Fibroblast of lung (primary cell): ENCODE measurements at regions not wholly inside any gene's neighbourhood (a gene's known extent, or its start where the extent isn't known, plus 50 kb on each side); places are given as distances from the start of the nearest gene placed in this dataset.

Source experiments
- DNase-seq, 2 donors: peaks; one replicate each; pipeline versions ENCODE4 v3.0.0 to v3.0.0-alpha.2; 2010; ENCODE audit warnings: low read depth in 2 of 2
- H2AFZ ChIP-seq: 2 replicates; pipeline ENCODE4 v1.5.1; 2012; ENCODE audit warnings: low read length, control low read depth, inconsistent platforms
- H3K27ac ChIP-seq: 2 replicates; pipeline ENCODE4 v1.5.1; 2011; ENCODE audit warnings: low read length, control low read depth; ENCODE audit not compliant: insufficient read depth
- H3K27me3 ChIP-seq: 2 replicates; pipeline ENCODE4 v1.5.1; 2011; ENCODE audit warnings: mild to moderate bottlenecking, low read length; ENCODE audit not compliant: control insufficient read depth, insufficient read depth
- H3K36me3 ChIP-seq: 2 replicates; pipeline ENCODE4 v1.5.1; 2011; ENCODE audit warnings: low read length; ENCODE audit not compliant: control insufficient read depth, insufficient read depth
- H3K4me1 ChIP-seq: 2 replicates; pipeline ENCODE4 v1.5.1; 2011; ENCODE audit warnings: low read length; ENCODE audit not compliant: control insufficient read depth, insufficient read depth; ENCODE audit errors: extremely low read depth
- H3K4me2 ChIP-seq: 2 replicates; pipeline ENCODE4 v1.5.1; 2011; ENCODE audit warnings: low read length, control low read depth; ENCODE audit not compliant: insufficient read depth; ENCODE audit errors: extremely low read depth
- H3K4me3 ChIP-seq, 4 experiments: fragments of 200-600 bp in 1 of 4; sonication (generic) in 1 of 4; replicated peaks in 1 of 4; 2 replicates each; pipeline ENCODE4 v1.5.1; 2011 to 2016; ENCODE audit warnings: low read length in 4 of 4, low read depth in 3 of 4, mild to moderate bottlenecking in 3 of 4, control low read depth in 2 of 4, inconsistent platforms in 1 of 4, mixed read lengths in 1 of 4; ENCODE audit not compliant: insufficient read depth in 1 of 4; ENCODE audit errors: control extremely low read depth in 1 of 4
- H3K79me2 ChIP-seq: 2 replicates; pipeline ENCODE4 v1.5.1; 2012; ENCODE audit warnings: mild to moderate bottlenecking, low read length, inconsistent platforms; ENCODE audit not compliant: control insufficient read depth, insufficient read depth
- H3K9ac ChIP-seq: 2 replicates; pipeline ENCODE4 v1.5.1; 2011; ENCODE audit warnings: mild to moderate bottlenecking, low read length, control low read depth; ENCODE audit not compliant: insufficient read depth
- H3K9me3 ChIP-seq: 2 replicates; pipeline ENCODE4 v1.5.1; 2012; ENCODE audit warnings: low read depth, low read length; ENCODE audit not compliant: control insufficient read depth, insufficient read depth
- H4K20me1 ChIP-seq: 2 replicates; pipeline ENCODE4 v1.5.1; 2011; ENCODE audit warnings: low read length; ENCODE audit not compliant: control insufficient read depth, insufficient read depth; ENCODE audit errors: extremely low read depth
- EZH2 ChIP-seq: IDR thresholded peaks from 2 replicates; pipeline ENCODE4 v1.5.1; 2012; ENCODE audit warnings: low read length, control low read depth, mild to moderate bottlenecking; ENCODE audit errors: missing control alignments
- TF ChIP-seq, protein P1 (sequence below), 2 donors: IDR thresholded peaks in 1 of 2; conservative IDR thresholded peaks in 1 of 2; 1 replicate in 1 of 2; 2 replicates in 1 of 2; pipeline ENCODE4 v1.5.1; 2011 to 2012; ENCODE audit warnings: low read length in 2 of 2, control low read depth in 1 of 2, inconsistent platforms in 1 of 2, low read depth in 1 of 2, mild to moderate bottlenecking in 1 of 2

DNA sequence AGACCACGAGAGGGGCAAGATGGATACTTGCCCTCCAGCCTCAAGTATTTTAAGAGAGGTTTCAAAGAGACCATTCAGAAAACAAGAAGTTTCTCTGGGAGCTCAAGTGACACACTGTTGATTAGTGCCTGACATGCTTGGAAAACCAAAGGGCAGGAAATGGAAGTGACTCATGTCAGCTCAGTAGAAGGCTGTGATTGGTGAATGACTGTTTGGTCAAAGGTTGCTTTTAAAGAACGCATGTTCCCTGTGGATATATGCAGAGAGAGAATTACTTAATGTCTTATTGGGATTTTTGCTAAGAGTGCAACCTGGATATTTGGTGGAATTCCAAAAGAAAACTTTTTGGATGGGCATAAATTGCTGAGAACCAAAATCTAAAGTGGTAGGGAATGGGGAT, 549.9 kb downstream of the XIRP2 start:
- Histone ChIP-seq H3K9me3 (no peaks in the 10 kb centered on the region), H3K4me3 (no peak overlapping the region), H3K36me3 (no peaks in the 10 kb centered on the region), H3K4me2 (no peak overlapping the region), H3K9ac (no peak overlapping the region), H3K79me2 (no peaks in the 10 kb centered on the region), H3K4me1 (no peaks in the 10 kb centered on the region), H4K20me1 (no peaks in the 10 kb centered on the region), H2AFZ (no peak overlapping the region), H3K27ac (no peak overlapping the region), H3K27me3 (no peaks in the 10 kb centered on the region)
- DNase-seq = peak; percentile 76 to 79
- TF ChIP-seq EZH2 = no peak
- TF ChIP-seq, protein P1, sequence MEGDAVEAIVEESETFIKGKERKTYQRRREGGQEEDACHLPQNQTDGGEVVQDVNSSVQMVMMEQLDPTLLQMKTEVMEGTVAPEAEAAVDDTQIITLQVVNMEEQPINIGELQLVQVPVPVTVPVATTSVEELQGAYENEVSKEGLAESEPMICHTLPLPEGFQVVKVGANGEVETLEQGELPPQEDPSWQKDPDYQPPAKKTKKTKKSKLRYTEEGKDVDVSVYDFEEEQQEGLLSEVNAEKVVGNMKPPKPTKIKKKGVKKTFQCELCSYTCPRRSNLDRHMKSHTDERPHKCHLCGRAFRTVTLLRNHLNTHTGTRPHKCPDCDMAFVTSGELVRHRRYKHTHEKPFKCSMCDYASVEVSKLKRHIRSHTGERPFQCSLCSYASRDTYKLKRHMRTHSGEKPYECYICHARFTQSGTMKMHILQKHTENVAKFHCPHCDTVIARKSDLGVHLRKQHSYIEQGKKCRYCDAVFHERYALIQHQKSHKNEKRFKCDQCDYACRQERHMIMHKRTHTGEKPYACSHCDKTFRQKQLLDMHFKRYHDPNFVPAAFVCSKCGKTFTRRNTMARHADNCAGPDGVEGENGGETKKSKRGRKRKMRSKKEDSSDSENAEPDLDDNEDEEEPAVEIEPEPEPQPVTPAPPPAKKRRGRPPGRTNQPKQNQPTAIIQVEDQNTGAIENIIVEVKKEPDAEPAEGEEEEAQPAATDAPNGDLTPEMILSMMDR (conservative IDR thresholded peaks at IDR 0.05 in 1 of 2, IDR thresholded peaks at IDR 0.05 in 1 of 2; ENCODE audit: low read depth in 1 of 2, low read length in 2 of 2) = no peak

DNA sequence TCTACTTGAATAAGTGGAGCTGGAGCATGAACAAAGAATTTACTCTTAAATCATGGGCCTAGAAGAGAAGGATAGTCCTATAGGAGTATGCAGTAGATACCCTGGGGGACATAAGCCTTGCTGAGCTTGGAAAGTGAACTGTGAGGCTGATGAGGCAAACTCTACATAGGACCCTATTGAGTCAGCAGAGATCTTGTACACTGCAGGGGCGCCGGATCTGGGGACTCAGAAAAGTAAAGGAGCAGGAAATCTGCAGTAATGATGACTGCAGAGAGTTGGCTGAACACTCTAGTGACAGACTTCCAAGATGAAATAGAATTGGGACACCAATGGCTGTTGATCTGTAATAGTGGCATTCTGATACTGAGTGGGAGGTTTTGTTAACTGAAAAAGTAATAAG, 543.7 kb downstream of the XIRP2 start:
- Histone ChIP-seq H3K4me3 (no peak overlapping the region), H2AFZ (no peak overlapping the region), H3K4me2 (no peak overlapping the region), H3K27me3 (no peaks in the 10 kb centered on the region), H3K79me2 (no peaks in the 10 kb centered on the region), H3K9me3 (no peaks in the 10 kb centered on the region), H3K36me3 (no peaks in the 10 kb centered on the region), H3K4me1 (no peaks in the 10 kb centered on the region), H3K9ac (no peak overlapping the region), H3K27ac (no peak overlapping the region), H4K20me1 (no peaks in the 10 kb centered on the region)
- no peak for TF ChIP-seq EZH2
- TF ChIP-seq, protein P1 (conservative IDR thresholded peaks at IDR 0.05 in 1 of 2, IDR thresholded peaks at IDR 0.05 in 1 of 2; ENCODE audit: low read depth in 1 of 2, low read length in 2 of 2) = no peak
- no peak for DNase-seq

DNA sequence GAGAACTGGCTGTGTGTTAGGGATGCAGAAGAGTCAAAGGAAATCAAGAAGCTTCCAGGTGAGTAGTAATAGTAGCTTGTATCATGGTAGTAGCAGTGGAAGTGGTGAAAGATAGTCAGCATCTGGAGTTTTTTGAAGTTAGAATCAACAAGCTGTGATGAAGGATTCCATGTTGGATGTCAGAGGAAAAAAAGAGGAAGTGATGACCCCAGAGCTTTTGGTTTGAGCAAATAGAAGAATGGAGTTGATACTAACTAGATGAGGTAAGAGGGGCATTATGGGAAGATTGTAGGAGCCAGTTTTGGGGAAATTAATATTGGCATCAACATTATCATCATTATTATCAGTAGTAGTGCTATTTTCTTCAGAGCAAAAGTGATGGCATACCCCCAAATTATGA, 542.2 kb downstream of the XIRP2 start:
- no peak for TF ChIP-seq EZH2
- TF ChIP-seq, protein P1 (conservative IDR thresholded peaks at IDR 0.05 in 1 of 2, IDR thresholded peaks at IDR 0.05 in 1 of 2; ENCODE audit: low read depth in 1 of 2, low read length in 2 of 2) = no peak
- no peaks in the 10 kb centered on the region for H3K9me3 ChIP-seq
- no peaks in the 10 kb centered on the region for H3K36me3 ChIP-seq
- DNase-seq = no peak
- H3K9ac ChIP-seq = no peak overlapping the region
- no peak overlapping the region for H3K27ac ChIP-seq
- no peaks in the 10 kb centered on the region for H4K20me1 ChIP-seq
- no peaks in the 10 kb centered on the region for H3K79me2 ChIP-seq
- no peaks in the 10 kb centered on the region for H3K4me1 ChIP-seq
- H3K4me3 ChIP-seq = no peak overlapping the region
- no peak overlapping the region for H2AFZ ChIP-seq
- H3K4me2 ChIP-seq = no peak overlapping the region
- H3K27me3 ChIP-seq = no peaks in the 10 kb centered on the region
